SH-SY5Y (cell line): ENCODE measurements at regions not wholly inside any gene's neighbourhood (a gene's known extent, or its start where the extent isn't known, plus 50 kb on each side); places are given as distances from the start of the nearest gene placed in this dataset.
A peak's percentile ranks its signal among the peaks of the same experiment; 100 is the strongest.

ENCODE experiments used
- GATA2 ChIP-seq: IDR thresholded peaks from 2 replicates; pipeline ENCODE4 v1.6.1; 2011; ENCODE audit warnings: mild to moderate bottlenecking, low read depth, low read length
- GATA3 ChIP-seq: IDR thresholded peaks from 2 replicates; pipeline ENCODE4 v1.6.1; 2011; ENCODE audit warnings: low read depth, mild to moderate bottlenecking, low read length, moderate library complexity

DNA sequence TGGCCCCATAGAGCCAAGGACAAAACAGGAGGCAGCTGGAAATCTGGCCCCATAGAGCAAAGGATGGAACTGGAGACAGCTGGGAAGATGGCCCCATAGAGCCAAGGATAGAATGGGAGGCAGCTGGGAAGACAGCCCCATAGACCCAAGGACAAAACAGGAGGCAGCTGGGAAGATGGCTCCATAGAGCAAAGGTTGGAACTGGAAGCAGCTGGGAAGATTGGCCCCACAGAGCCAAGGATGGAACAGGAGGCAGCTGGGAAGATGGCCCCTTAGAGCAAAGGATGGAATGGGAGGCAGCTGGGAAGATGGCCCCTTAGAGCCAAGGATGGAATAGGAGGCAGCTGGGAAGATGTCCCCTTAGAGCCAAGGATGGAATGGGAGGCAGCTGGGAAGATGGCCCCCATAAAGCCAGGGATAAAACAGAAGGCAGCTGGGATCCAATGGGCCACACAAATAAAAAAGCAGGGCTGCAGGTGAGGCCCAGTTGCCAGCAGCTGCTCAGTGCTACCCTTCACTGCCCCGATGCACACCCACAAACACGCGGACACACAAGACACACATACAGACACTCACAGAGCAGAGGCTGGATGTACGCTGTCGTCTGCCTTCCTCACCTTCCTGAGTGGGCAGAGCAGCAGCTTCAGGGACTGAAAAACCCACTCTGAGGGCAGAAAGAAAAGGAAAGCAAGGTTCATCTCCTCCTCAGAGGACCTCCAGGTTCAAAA is 505.4 kb upstream of the MYT1L start:
- no peak for TF ChIP-seq GATA3
- TF ChIP-seq GATA2, result no peak

GRCh38 chr2:2834516-2835254 is 503.6 kb upstream of the MYT1L start:
- TF ChIP-seq GATA2, result 0 out of 2 replicates have a peak, but pooled peaks have one; percentile 35
- no peak for TF ChIP-seq GATA3

DNA sequence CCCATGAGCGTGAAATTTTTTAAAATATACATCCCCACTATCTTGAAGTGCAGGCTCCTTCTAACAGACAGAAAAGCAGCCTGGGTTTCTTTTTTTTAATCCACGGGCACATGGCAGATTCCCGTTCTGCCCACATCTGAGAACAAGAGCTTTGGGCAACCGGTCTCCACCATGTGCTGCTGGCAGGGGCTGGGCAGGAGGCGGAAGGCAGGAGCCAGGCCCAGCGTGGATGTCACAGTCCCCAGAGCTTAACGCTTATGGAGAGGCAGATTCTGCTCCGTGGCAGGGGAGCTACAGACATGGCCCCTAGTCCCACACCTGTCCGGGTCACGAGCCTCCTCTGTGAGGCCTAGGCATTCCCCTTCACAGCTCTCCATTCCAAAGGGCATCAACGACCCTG is 503.0 kb upstream of the MYT1L start:
- TF ChIP-seq GATA3, result no peak
- TF ChIP-seq GATA2, result no peak

DNA sequence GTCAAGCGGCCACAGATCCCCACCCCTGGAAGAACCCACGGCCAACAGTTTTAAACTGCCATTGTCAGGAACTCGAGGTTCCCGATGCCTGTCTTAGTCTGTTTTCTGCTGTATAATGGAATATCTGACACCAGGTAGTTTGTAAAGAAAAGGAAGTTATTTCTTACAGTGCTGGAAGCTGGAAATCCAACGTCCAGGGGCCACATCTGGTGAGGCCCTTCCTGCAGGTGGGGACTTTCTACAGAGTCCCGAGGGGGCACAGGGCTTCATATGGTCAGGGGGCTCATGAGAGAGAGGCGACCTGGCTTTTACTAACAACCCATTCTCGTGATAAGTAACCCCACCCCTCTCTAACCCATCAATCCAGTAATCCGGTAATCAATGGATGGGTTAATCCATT is 501.6 kb upstream of the MYT1L start:
- no peak for TF ChIP-seq GATA3
- TF ChIP-seq GATA2, result no peak

- no peak for TF ChIP-seq GATA2
- no peak for TF ChIP-seq GATA3
These were observed 500.6 kb upstream of the MYT1L start for GRCh38 chr2:2831633-2832032.

GRCh38 chr2:2830576-2830975 is 499.5 kb upstream of the MYT1L start:
- no peak for TF ChIP-seq GATA2

GRCh38 chr2:2828774-2829368 is 497.8 kb upstream of the MYT1L start:
- no peak for TF ChIP-seq GATA3
- TF ChIP-seq GATA2, result no peak

- TF ChIP-seq GATA2, result no peak
- no peak for TF ChIP-seq GATA3
These were observed 496.7 kb upstream of the MYT1L start for GRCh38 chr2:2827761-2828221.

GRCh38 chr2:2827046-2827636 is 496.1 kb upstream of the MYT1L start:
- TF ChIP-seq GATA2, result no peak
- no peak for TF ChIP-seq GATA3

- TF ChIP-seq GATA3, result no peak
- no peak for TF ChIP-seq GATA2
These were observed 495.5 kb upstream of the MYT1L start for GRCh38 chr2:2826621-2827020.

GRCh38 chr2:2826209-2826551 is 495.1 kb upstream of the MYT1L start:
- no peak for TF ChIP-seq GATA3
- TF ChIP-seq GATA2, result no peak

DNA sequence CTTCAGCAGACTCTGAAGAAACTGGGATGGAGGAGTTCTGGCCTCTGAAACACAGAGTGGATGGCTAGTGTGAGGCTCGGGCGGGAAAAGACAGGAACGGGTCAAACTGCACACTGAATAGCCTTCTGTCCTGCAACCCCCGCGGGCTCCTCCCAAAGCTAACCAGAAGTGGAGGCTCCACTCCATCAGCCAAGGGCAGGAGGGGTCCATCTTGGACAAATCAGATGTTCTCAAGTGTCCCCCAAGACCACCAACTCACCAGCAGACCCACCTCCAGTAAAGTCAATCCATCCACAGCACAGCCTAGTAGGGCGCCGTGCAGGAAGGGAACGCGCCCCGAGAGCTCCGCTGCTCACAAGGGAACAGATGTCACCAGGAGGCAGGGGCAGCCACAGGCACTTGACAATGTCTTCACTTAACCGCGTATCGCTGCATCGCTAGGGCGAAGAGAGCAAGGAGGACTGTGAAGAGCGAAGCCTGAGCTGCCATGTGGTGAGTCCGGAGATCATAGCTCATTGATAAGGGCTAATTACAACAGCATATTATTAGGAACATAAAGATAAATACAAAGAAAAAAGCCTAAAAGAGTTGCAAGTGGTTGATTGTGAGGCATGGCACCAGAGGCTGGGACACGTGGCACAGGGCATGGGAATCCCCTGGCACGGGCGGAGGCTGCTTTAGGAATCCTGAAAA is 494.6 kb upstream of the MYT1L start:
- TF ChIP-seq GATA2, result no peak
- no peak for TF ChIP-seq GATA3

GRCh38 chr2:2825062-2825461 is 494.0 kb upstream of the MYT1L start:
- TF ChIP-seq GATA3, result no peak
- no peak for TF ChIP-seq GATA2

GRCh38 chr2:2824588-2824987 is 493.5 kb upstream of the MYT1L start:
- TF ChIP-seq GATA3 (no peak), GATA2 (no peak)
